ENCODE measurements at regions not wholly inside any gene's neighbourhood (a gene's known extent, or its start where the extent isn't known, plus 50 kb on each side); places are given as distances from the start of the nearest gene placed in this dataset.

- TF ChIP-seq EZH2 (IDR thresholded peaks at IDR 0.05; ENCODE audit: low read length, missing control alignments) (no peak), CTCF (conservative IDR thresholded peaks at IDR 0.05 in 1 of 2, IDR thresholded peaks at IDR 0.05 in 1 of 2; ENCODE audit: low read depth in 1 of 2, low read length in 2 of 2) (no peak)
Measured at GRCh38 chr3:166488977-166489672, 651.9 kb upstream of the BCHE start.
